ENCODE measurements at regions not wholly inside any gene's neighbourhood (a gene's known extent, or its start where the extent isn't known, plus 50 kb on each side); places are given as distances from the start of the nearest gene placed in this dataset.

GRCh38 chr4:137394018-137394417 lies 138.3 kb downstream of the PCDH18 start:
- TF ChIP-seq NFIC (IDR thresholded peaks at IDR 0.05) (0 out of 2 replicates have a peak, but pooled peaks have one; percentile 11), MAX (IDR thresholded peaks at IDR 0.05) (no peak), RAD21 (IDR thresholded peaks at IDR 0.05; ENCODE audit: low read depth) (no peak), EP300 (IDR thresholded peaks at IDR 0.05; ENCODE audit: borderline replicate concordance) (no peak), EGR1 (IDR thresholded peaks at IDR 0.05) (no peak), REST (IDR thresholded peaks at IDR 0.05; ENCODE audit: low read depth) (no peak), YY1 (IDR thresholded peaks at IDR 0.05; ENCODE audit: low read depth) (no peak), USF1 (IDR thresholded peaks at IDR 0.05) (no peak), CREB1 (IDR thresholded peaks at IDR 0.05; ENCODE audit: low read depth) (no peak), TAF1 (IDR thresholded peaks at IDR 0.05; ENCODE audit: low read depth) (no peak), TCF12 (IDR thresholded peaks at IDR 0.05; ENCODE audit: low read depth) (no peak), TEAD4 (IDR thresholded peaks at IDR 0.05) (no peak)

All from Ishikawa (cell line).